SHP77 (cell line): ENCODE measurements at regions not wholly inside any gene's neighbourhood (a gene's known extent, or its start where the extent isn't known, plus 50 kb on each side); places are given as distances from the start of the nearest gene placed in this dataset.

Experiments
- DNase-seq, 2 experiments: peaks; one replicate each; lab custom pipeline; 2025; lab: John Stamatoyannopoulos, UW

DNA sequence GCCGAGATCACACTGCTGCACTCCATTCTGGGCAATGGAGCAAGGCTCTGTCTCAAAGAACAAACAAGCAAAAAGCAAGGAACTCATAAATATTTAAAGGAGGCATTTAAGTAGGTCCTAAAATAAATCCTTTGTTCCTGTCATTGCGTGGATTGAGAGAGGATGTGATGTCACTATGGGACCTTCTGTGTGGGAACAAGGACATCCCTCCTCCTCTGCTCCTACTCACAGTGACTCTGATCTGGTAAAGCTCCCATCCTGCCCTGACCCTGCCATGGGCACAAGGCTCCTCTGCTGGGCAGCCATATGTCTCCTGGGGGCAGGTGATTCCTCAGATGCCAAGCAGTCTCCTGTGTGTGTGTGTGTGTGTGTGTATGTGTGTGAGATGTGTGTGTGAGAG lies 74.1 kb upstream of the PRSS58 start:
- DNase-seq, result no peak

DNA sequence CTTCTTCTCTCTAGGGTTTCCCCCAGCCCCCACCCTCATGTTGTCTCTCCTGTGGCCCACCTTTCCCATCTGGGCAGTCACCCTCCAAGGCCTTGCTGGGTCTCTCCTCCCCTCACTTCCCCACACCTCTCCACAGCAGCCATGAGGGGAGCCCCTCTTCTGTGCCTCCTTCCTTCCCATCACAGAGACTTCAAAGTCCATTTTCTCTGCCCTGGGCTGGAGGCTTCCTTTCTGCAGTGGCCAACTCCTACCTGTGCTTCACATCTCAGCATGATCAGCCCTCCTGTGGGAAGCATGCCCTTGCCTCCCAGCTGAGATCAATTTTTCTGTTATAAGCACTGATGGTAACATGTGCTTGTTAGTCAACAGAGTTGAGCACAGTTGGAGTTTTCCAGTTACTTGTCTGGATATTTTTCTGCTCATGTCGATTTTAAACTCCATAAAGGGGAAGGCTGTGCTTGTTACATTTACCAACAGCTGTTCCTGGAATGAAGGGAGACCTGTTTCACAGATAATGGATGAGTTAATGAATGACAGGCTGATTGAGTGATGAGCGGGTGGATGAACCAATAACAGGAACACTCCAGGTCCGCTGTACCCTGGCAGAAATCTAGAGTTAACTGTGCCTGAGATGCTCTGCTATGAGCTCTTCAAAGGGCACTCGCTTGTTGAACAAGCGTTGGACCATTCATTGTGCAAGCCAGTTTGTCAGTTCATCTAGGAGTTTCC lies 71.4 kb upstream of the PRSS58 start:
- DNase-seq, result no peak

DNA sequence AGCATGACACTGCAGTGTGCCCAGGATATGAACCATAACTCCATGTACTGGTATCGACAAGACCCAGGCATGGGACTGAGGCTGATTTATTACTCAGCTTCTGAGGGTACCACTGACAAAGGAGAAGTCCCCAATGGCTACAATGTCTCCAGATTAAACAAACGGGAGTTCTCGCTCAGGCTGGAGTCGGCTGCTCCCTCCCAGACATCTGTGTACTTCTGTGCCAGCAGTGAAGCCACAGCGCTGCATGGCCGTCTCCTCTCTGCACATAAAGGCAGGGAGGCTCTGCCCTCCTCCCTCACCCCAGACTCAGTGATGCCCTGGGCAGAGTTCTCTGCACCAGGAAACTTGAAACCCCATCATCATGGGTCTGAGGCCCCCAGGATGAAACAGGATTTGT lies 70.7 kb upstream of the PRSS58 start:
- DNase-seq, result no peak

DNA sequence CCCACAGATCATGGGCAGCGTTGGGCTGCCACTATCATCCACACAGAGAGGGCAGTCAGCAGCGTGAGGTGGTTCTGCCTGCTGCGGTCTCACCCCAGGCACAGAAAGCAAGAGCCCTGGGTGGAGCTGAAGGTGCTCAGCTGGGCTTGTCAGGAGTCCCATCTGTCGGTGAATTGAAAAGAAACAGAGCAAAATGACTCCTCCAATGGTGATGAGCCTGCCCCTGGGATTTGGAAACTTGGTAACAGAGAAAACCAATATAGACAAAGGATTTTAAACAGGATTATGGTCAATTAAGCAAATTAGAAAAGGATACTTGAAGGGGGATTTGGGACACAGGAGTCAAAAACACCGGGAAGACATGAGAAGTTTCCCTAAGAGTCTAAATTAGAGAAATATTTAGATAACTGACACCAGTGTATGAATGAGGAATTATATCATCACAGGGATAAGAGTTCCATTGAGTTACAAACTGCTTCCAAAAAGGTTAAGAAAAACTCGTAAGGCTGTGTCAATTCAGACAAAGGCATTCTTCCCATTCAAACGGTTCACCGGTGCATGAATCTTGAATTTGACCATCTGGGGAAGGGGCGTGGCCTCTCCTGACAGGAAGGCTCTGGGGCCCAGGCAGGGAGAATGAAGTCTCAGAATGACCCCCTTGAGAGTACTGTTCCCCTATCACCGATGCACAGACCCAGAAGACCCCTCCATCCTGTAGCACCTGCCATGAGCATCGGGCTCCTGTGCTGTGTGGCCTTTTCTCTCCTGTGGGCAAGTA lies 70.0 kb upstream of the PRSS58 start:
- DNase-seq, result no peak

DNA sequence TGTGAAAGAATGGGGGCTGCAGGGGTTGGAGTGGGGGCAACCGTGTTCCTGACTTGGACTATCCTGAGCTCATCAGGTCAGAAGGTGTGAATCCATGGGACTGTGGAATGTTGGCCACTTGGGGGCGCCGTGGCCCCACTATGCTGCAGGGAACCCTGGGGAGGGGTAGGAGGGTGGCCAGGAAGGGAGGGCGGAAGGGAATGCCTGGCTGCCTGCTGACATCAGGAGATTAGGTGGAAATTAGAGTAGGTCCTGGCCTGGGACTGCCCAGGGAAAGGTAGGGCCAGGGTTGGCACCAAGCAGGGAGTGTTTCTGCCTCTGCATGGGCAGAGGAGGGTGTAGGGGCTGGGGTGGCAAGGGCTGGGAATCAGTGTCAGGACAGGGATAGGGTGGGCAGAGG lies 65.8 kb upstream of the PRSS58 start:
- no peak for DNase-seq

DNA sequence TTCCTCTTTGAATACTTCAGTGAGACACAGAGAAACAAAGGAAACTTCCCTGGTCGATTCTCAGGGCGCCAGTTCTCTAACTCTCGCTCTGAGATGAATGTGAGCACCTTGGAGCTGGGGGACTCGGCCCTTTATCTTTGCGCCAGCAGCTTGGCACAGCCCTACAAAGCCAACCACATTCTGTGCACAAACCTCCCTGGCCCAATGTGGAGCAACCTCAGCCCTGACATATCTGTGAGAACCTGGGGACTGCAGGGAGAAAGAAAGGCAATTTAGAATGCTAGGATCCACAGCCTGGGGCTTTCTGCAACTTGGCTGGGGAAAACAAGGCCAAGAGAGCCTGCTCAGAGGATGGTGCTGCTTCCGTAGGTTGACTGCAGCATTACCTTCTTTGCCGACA lies 63.5 kb upstream of the PRSS58 start:
- no peak for DNase-seq

DNA sequence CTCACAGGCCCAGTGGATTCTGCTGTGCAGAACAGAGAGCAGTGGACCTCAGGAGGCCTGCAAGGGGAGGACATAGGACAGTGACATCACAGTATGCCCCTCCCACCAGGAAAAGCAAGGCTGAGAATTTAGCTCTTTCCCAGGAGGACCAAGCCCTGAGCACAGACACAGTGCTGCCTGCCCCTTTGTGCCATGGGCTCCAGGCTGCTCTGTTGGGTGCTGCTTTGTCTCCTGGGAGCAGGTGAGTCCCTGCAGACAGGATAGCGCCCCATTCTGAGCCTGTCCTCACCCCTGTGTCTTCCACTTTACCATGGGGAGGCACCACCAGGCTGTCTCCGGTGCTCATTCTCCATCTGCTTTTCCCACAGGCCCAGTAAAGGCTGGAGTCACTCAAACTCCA lies 63.0 kb upstream of the PRSS58 start:
- DNase-seq, result no peak

DNA sequence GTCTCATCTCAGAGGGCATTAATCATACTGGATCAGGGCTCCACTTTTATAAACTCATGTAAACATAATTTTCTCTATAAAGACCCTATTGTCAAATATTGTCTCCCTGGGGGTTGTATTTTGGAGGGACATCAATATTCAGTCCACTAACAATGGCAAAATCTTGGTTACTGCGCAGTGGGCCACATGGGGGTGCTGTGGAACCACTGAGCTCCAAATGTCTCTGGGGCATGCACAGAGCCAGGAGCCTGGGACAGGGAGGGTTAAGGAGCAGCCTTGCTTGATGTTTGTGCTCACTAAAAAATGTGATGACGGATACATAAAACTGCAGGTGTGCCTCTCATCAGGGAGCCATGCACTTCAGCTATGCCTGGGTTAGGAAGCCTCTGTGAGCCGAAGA lies 62.1 kb upstream of the PRSS58 start:
- DNase-seq, result no peak

DNA sequence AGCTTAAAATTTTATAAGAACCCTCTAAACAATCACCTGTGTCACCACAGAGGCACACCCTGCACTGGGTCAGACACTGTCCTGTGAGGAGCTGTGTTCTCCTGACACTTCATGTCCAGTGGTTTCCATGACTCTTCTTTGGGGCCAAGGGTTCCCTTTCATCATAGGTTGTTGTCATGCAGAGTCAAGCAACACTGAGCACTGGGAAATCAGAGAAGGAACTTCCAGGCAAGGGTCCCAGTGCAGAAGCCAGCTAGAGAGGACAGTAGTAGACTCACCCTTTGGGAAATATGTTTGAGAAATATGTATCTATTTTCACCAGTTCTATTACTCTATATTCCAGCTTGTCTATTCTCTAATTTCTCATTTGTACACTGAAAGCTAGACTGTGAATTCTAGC lies 56.4 kb upstream of the PRSS58 start:
- no peak for DNase-seq

DNA sequence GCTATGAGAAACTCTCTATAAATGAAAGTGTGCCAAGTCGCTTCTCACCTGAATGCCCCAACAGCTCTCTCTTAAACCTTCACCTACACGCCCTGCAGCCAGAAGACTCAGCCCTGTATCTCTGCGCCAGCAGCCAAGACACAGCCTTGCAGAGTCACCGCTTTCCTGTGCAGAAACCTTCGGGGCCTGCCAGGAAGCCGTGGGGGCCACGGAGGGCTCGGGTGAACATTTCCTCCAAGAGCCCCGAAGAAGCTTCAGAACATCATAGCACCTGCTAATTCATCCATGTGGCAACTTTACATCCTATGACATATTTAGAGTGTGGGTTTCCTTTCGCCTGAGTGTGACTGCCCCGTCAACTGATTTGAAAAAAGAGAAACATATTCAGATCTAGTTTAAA lies 55.7 kb upstream of the PRSS58 start:
- no peak for DNase-seq

DNA sequence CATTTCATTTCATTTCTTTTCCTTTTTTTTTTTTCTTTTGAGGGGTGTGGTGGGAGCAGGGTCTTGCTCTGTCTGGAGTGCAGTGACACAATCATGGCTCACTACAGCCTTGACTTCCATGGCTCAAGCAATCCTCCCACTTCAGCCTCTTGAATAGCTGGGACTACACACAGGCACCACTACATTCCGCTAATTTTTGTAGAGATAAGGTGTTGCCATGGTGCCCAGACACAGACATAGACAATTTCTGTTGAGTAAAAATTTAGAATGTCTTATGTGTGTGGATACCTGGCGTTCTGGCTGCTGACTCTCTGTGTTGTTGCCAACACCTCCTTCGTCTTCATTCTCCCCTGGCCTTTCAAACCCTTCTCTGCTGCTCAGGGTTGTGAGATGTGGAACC lies 54.0 kb upstream of the PRSS58 start:
- no peak for DNase-seq

DNA sequence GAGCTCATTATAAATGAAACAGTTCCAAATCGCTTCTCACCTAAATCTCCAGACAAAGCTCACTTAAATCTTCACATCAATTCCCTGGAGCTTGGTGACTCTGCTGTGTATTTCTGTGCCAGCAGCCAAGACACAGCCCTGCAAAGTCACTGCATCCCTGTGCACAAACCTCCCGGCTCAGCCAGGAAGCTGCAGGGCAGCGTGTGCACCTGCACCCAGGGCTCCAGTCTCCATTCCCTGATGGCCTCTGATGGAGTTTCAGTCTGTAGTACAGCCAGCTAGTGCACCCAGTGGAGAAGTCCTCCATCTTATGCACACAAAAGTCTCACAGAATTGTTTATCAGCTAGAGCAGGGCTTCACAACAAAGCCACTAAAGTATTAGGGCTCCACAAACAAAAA lies 51.1 kb upstream of the PRSS58 start:
- no peak for DNase-seq

DNA sequence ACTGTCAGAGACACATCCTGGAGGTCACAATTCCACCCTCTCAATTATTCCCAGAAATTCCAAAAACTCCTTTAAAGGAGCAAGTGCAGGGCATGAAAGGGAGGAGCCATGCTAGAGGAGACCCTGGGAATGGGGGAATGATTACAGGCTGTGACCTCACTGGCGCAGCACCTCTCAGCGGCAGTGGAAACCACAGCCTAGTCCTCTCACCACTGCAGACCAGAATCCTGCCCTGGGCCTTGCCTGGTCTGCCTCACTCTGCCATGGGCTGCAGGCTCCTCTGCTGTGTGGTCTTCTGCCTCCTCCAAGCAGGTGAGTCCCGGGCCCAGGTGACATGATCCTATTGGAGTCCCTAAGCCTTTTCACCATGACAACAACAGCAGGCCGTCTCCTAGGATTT lies 50.5 kb upstream of the PRSS58 start:
- DNase-seq, result no peak
